ENCODE measurements at regions not wholly inside any gene's neighbourhood (a gene's known extent, or its start where the extent isn't known, plus 50 kb on each side); places are given as distances from the start of the nearest gene placed in this dataset.
"Not testable (repeated sequence)": the region's sequence is repeated elsewhere in the genome, so short reads cannot be mapped to it uniquely, and the experiment has no call there.

DNA sequence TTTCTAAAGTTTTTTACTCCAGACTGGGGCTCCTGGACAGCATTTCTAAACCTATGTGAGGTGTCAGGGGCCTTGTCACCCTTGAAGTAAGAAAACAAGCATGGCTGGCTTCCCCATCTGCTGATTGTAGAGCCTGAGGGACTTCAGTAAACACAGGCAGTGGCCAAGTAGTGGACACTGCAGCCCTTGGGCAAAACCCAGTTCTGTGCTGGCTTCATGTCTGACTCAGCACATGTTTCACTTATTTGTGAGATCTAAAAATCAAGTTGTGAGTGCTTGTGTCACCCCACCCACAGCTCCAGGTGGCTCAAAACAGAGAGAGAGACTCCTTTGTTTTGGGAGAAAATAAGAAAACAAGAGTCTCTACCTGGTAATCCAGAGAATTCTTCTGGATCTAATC is 660.3 kb upstream of the VRK2 start:
- H3K9me3 Mint-ChIP-seq, result peaks cover 32% of the 10 kb centered on the region
- no peaks in the 10 kb centered on the region for H3K4me1 Mint-ChIP-seq (ENCODE audit: low read depth)
- no peak for DNase-seq (ENCODE audit: low spot score)
- no peak overlapping the region for H3K4me3 Mint-ChIP-seq
- no peak overlapping the region for H3K27ac Mint-ChIP-seq
- H3K36me3 Mint-ChIP-seq (ENCODE audit: low read depth), result no peaks in the 10 kb centered on the region
- no peaks in the 10 kb centered on the region for H3K27me3 Mint-ChIP-seq (ENCODE audit: low read depth)

GRCh38 chr2:57396355-57397098 is 650.1 kb upstream of the VRK2 start:
- Mint-ChIP-seq H3K27ac (no peak overlapping the region), H3K36me3 (ENCODE audit: low read depth) (no peaks in the 10 kb centered on the region), H3K9me3 (peaks cover 25% of the 10 kb centered on the region), H3K4me3 (no peak overlapping the region), H3K4me1 (ENCODE audit: low read depth) (no peaks in the 10 kb centered on the region), H3K27me3 (ENCODE audit: low read depth) (no peaks in the 10 kb centered on the region)
- DNase-seq (ENCODE audit: low spot score), result no peak

DNA sequence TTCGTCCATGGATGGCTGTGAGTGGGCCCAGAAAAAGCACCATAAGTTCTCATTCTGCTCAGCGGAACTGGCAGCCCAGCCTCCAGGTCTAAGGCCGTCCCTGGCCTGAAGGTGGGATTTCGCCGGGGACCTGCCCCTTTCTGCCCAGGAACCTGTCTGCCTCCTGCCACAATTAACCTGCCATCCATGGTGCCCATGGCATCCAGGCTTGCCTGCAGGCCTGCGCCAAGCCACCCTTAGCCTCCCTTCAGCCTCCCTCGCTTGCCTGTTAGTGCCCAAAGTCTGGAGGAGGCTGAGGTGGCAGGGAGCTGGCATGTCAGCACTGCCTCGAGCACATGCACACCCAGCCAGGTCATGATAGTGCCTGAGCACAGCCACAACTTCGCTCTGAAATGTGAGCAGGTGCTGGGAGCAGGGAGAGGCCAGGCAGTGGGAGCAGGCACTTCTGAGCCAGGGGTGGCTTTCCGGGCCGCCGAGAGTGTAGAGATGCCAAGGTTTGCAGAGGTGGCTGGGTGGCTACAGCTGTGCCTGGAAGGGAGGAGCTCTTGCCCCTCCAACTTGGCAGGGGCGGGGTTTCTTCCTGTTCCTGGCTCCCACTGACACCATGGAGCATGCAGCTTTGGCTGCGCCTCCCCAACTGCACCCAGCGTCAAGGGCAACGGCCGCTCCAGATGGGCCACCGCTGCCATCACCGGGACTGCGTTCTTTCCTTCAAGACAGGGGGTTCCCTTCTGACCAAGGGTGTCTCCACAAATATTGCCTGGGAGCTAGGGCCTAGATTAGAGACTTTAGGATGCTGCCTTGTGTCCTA is 648.9 kb upstream of the VRK2 start:
- H3K4me1 Mint-ChIP-seq (ENCODE audit: low read depth), result no peaks in the 10 kb centered on the region
- no peaks in the 10 kb centered on the region for H3K36me3 Mint-ChIP-seq (ENCODE audit: low read depth)
- H3K9me3 Mint-ChIP-seq, result peaks cover 22% of the 10 kb centered on the region
- DNase-seq (ENCODE audit: low spot score), result no peak
- H3K27me3 Mint-ChIP-seq (ENCODE audit: low read depth), result no peaks in the 10 kb centered on the region
- no peak overlapping the region for H3K4me3 Mint-ChIP-seq
- H3K27ac Mint-ChIP-seq, result no peak overlapping the region

GRCh38 chr2:57399057-57399456 is 647.5 kb upstream of the VRK2 start:
- Mint-ChIP-seq H3K9me3 (peaks cover 21% of the 10 kb centered on the region), H3K27ac (no peak overlapping the region), H3K4me1 (ENCODE audit: low read depth) (no peaks in the 10 kb centered on the region), H3K36me3 (ENCODE audit: low read depth) (no peaks in the 10 kb centered on the region), H3K27me3 (ENCODE audit: low read depth) (no peaks in the 10 kb centered on the region), H3K4me3 (no peak overlapping the region)
- DNase-seq (ENCODE audit: low spot score), result no peak

DNA sequence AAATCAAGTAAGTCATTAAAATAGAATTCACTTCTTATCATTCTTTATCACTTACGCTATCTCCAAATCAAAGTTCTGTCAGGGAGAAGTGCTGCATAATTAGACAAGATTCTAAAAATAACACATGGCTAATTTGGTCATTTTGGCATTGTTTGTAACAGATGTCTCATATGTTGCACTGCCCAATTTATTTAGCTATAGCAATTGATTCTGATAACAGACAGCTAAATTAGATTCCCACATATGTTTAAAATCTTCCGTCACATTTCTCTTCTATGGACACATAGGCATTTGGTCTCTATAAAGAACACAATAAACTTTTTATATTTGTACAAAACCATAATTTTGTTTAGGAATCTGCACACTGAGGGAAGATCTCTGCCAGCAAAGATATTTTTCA is 644.5 kb upstream of the VRK2 start:
- Mint-ChIP-seq H3K9me3 (peaks cover 16% of the 10 kb centered on the region), H3K27me3 (ENCODE audit: low read depth) (no peaks in the 10 kb centered on the region), H3K4me3 (no peak overlapping the region), H3K4me1 (ENCODE audit: low read depth) (no peaks in the 10 kb centered on the region), H3K36me3 (ENCODE audit: low read depth) (no peaks in the 10 kb centered on the region), H3K27ac (no peak overlapping the region)
- no peak for DNase-seq (ENCODE audit: low spot score)

GRCh38 chr2:57402755-57403154 is 643.9 kb upstream of the VRK2 start:
- Mint-ChIP-seq H3K36me3 (ENCODE audit: low read depth) (no peaks in the 10 kb centered on the region), H3K9me3 (peaks cover 15% of the 10 kb centered on the region), H3K4me1 (ENCODE audit: low read depth) (no peaks in the 10 kb centered on the region), H3K4me3 (no peak overlapping the region), H3K27ac (no peak overlapping the region), H3K27me3 (ENCODE audit: low read depth) (no peaks in the 10 kb centered on the region)
- no peak for DNase-seq (ENCODE audit: low spot score)

DNA sequence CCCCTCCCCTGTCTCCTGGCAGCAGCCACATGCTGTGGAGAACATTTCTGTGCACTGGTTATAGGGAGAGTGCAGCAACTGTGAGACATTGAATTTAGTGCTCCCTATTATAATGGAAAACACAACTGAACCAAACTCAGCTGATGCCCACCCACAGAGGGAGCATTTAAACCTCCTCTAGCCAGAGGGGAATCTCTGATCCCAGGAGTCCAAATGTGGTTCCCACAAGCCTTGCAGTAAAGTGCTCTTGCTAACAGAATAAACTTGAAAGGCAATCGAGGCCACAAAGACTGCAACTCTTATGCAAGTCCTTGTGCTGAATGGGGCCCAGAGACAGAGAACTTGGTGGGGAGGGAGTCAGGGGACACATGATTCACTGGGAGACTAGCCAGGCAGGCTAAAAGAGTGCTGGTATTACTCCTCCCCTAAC is 638.8 kb upstream of the VRK2 start:
- H3K27ac Mint-ChIP-seq, result no peak overlapping the region
- H3K4me3 Mint-ChIP-seq, result no peak overlapping the region
- no peaks in the 10 kb centered on the region for H3K4me1 Mint-ChIP-seq (ENCODE audit: low read depth)
- peaks cover 29% of the 10 kb centered on the region for H3K9me3 Mint-ChIP-seq
- no peaks in the 10 kb centered on the region for H3K27me3 Mint-ChIP-seq (ENCODE audit: low read depth)
- no peaks in the 10 kb centered on the region for H3K36me3 Mint-ChIP-seq (ENCODE audit: low read depth)
- DNase-seq (ENCODE audit: low spot score), result no peak

- Mint-ChIP-seq H3K4me1 (ENCODE audit: low read depth) (no peaks in the 10 kb centered on the region), H3K9me3 (peaks cover 34% of the 10 kb centered on the region), H3K36me3 (ENCODE audit: low read depth) (no peaks in the 10 kb centered on the region), H3K27ac (no peak overlapping the region), H3K27me3 (ENCODE audit: low read depth) (no peaks in the 10 kb centered on the region), H3K4me3 (no peak overlapping the region)
- DNase-seq (ENCODE audit: low spot score), result no peak
Measured at GRCh38 chr2:57408587-57408986, 638.0 kb upstream of the VRK2 start.

DNA sequence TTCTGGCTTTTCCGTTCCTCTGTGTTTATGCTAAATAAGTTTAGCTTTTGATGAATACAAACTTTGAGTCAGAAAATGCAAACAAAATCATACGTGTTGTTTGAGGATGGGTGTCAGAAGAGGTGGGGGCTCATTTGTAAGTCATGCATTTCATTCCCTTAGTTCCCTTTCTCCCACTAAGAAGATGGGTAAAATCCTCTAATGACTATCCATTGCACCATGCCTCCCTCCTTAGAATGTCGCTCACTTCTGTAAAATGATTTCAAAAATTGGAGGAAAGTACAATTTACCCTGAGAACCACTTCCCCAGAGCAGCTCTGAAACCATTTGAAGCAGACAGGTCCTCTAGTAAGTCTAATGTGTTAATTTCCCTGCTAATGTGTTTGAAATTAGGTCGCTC is 629.6 kb upstream of the VRK2 start:
- Mint-ChIP-seq H3K4me3 (no peak overlapping the region), H3K27ac (no peak overlapping the region), H3K9me3 (peaks cover 28% of the 10 kb centered on the region), H3K36me3 (ENCODE audit: low read depth) (no peaks in the 10 kb centered on the region), H3K27me3 (ENCODE audit: low read depth) (no peaks in the 10 kb centered on the region), H3K4me1 (ENCODE audit: low read depth) (no peaks in the 10 kb centered on the region)
- no peak for DNase-seq (ENCODE audit: low spot score)

- not testable (repeated sequence) for H3K27me3 Mint-ChIP-seq (ENCODE audit: low read depth); H3K36me3 Mint-ChIP-seq (ENCODE audit: low read depth); DNase-seq (ENCODE audit: low spot score); H3K27ac Mint-ChIP-seq; H3K4me3 Mint-ChIP-seq; H3K4me1 Mint-ChIP-seq (ENCODE audit: low read depth)
- H3K9me3 Mint-ChIP-seq, result peaks cover 11% of the 10 kb centered on the region
Measured at GRCh38 chr2:57418859-57419346, 627.7 kb upstream of the VRK2 start.

- no peaks in the 10 kb centered on the region for H3K27me3 Mint-ChIP-seq (ENCODE audit: low read depth)
- no peak overlapping the region for H3K4me3 Mint-ChIP-seq
- no peaks in the 10 kb centered on the region for H3K36me3 Mint-ChIP-seq (ENCODE audit: low read depth)
- peaks cover 4% of the 10 kb centered on the region for H3K9me3 Mint-ChIP-seq
- H3K4me1 Mint-ChIP-seq (ENCODE audit: low read depth), result no peaks in the 10 kb centered on the region
- no peak for DNase-seq (ENCODE audit: low spot score)
- H3K27ac Mint-ChIP-seq, result no peak overlapping the region
Measured at GRCh38 chr2:57429831-57430230, 616.8 kb upstream of the VRK2 start.

GRCh38 chr2:57432528-57432927 is 614.1 kb upstream of the VRK2 start:
- no peaks in the 10 kb centered on the region for H3K36me3 Mint-ChIP-seq (ENCODE audit: low read depth)
- no peaks in the 10 kb centered on the region for H3K27me3 Mint-ChIP-seq (ENCODE audit: low read depth)
- no peak overlapping the region for H3K4me3 Mint-ChIP-seq
- peaks cover 4% of the 10 kb centered on the region for H3K9me3 Mint-ChIP-seq
- H3K4me1 Mint-ChIP-seq (ENCODE audit: low read depth), result no peaks in the 10 kb centered on the region
- H3K27ac Mint-ChIP-seq, result no peak overlapping the region
- DNase-seq (ENCODE audit: low spot score), result no peak

DNA sequence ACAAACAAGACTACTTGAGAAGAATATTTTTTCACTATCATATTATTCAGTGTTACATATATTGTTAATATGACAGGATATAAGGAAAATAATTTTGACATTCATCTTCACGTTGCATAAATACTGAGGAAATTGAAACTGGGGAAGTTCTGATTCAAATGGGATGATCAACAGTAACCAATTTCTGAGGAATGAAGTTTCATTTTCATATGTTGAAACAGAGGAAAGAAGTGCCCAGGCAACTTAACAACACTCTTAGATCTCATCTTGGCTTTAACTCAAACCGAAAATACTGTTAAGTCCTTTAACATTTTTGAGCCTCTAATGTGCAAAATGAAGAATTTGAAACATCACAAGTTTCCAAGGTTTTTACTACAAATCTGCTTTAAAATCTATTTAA is 612.2 kb upstream of the VRK2 start:
- no peak overlapping the region for H3K4me3 Mint-ChIP-seq
- H3K4me1 Mint-ChIP-seq (ENCODE audit: low read depth), result no peaks in the 10 kb centered on the region
- no peaks in the 10 kb centered on the region for H3K27me3 Mint-ChIP-seq (ENCODE audit: low read depth)
- no peaks in the 10 kb centered on the region for H3K36me3 Mint-ChIP-seq (ENCODE audit: low read depth)
- H3K27ac Mint-ChIP-seq, result no peak overlapping the region
- H3K9me3 Mint-ChIP-seq, result no peaks in the 10 kb centered on the region
- DNase-seq (ENCODE audit: low spot score), result no peak

GRCh38 chr2:57434972-57435371 is 611.6 kb upstream of the VRK2 start:
- no peak overlapping the region for H3K27ac Mint-ChIP-seq
- H3K4me3 Mint-ChIP-seq, result no peak overlapping the region
- DNase-seq (ENCODE audit: low spot score), result no peak
- no peaks in the 10 kb centered on the region for H3K27me3 Mint-ChIP-seq (ENCODE audit: low read depth)
- no peaks in the 10 kb centered on the region for H3K36me3 Mint-ChIP-seq (ENCODE audit: low read depth)
- no peaks in the 10 kb centered on the region for H3K4me1 Mint-ChIP-seq (ENCODE audit: low read depth)
- H3K9me3 Mint-ChIP-seq, result no peaks in the 10 kb centered on the region

All from T-helper 2 cell treated with Interferon-gamma antibody and Interleukin-4, amounts not matched to agents 5 μg/mL and 100 μg/mL, for 36 hours (primary cell).